ENCODE measurements at regions not wholly inside any gene's neighbourhood (a gene's known extent, or its start where the extent isn't known, plus 50 kb on each side); places are given as distances from the start of the nearest gene placed in this dataset.

- no peak for TF ChIP-seq RAD21 (IDR thresholded peaks at IDR 0.05; ENCODE audit: low read depth)
- no peak for TF ChIP-seq EGR1 (IDR thresholded peaks at IDR 0.05)
- TF ChIP-seq TCF12 (IDR thresholded peaks at IDR 0.05; ENCODE audit: low read depth), result no peak
- TF ChIP-seq, protein P1, sequence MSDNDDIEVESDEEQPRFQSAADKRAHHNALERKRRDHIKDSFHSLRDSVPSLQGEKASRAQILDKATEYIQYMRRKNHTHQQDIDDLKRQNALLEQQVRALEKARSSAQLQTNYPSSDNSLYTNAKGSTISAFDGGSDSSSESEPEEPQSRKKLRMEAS (IDR thresholded peaks at IDR 0.05), result no peak
- TF ChIP-seq REST (IDR thresholded peaks at IDR 0.05; ENCODE audit: low read depth), result no peak
- no peak for TF ChIP-seq FOXM1 (IDR thresholded peaks at IDR 0.05; ENCODE audit: borderline replicate concordance, low read depth)
- no peak for TF ChIP-seq YY1 (IDR thresholded peaks at IDR 0.05; ENCODE audit: low read depth)
These were observed 170.2 kb downstream of the BUD13 start for GRCh38 chr11:116602637-116602942.

Measured in Ishikawa (cell line).